GM19463 (cell line): ENCODE measurements at regions not wholly inside any gene's neighbourhood (a gene's known extent, or its start where the extent isn't known, plus 50 kb on each side); places are given as distances from the start of the nearest gene placed in this dataset.
"Not testable (repeated sequence)": the region's sequence is repeated elsewhere in the genome, so short reads cannot be mapped to it uniquely, and the experiment has no call there.

Experiments
- ATAC-seq: cut with Tn5 transposase; IDR thresholded peaks from one replicate; pipeline ENCODE4 v1.9.1; 2021; ENCODE audit warnings: mild to moderate bottlenecking, moderate library complexity; ENCODE audit not compliant: unreplicated experiment

GRCh38 chr6:168255283-168255881, 64.2 kb downstream of the DACT2 start:
- no peak for ATAC-seq

DNA sequence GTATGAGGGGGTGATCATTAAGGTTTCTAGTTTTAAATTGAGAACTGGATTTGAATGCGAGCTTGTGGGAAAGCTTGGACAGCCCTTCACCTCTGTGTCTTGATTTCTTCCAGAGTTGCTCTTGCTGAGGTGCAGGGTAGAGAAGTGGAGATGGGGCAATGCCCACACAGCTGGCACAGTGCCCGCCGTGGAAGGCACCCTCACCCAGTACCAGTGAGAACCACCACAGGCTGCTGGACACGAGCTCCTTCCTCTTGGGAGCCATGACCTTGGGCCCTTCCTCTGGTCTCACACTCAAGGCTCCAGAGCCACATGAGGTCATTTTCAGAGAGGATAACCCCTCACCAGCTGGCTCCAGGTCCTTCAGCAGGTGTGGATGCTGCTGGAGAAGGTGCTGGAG, 67.3 kb downstream of the DACT2 start:
- ATAC-seq = no peak

DNA sequence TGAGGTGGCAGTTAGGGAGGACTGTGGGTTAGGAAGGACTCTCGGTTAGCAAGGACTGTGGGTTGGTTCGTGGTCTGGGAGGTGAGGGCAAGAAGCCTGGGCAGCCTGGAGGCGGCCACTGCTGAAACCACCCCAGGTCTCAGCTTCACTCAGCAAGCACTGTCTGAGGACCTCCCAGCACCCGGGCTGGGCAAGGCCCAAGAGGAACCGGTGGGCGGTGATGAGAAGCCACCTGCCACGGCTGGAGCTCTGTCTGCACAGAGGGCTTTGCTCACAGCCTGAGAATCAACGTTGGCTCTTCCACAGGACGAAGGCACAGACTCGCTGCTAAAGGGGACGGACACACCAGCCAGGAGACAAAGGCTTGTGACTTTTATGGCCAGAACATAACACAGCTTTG, 69.3 kb downstream of the DACT2 start:
- no peak for ATAC-seq

DNA sequence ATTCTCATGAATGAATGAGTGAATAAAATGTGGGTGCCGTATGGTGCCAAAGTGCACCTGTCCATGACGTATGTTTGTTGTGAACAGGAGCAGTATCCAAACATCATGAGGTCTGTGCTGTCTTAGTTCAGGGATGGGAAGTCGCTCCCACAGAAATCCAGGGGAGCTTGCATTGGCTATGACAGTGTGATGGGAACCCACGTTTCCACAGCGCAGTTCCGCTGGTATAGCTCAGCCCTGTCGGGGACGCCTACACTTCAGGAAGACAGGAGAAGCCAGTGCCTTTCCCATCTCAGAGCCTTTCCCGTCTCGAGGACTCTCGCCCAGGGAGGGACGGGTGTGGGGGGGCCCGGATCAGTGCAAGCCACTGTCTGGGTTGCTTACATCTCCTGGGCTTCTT, 69.8 kb downstream of the DACT2 start:
- ATAC-seq = no peak

GRCh38 chr6:168248148-168248620, 71.4 kb downstream of the DACT2 start:
- ATAC-seq = no peak

DNA sequence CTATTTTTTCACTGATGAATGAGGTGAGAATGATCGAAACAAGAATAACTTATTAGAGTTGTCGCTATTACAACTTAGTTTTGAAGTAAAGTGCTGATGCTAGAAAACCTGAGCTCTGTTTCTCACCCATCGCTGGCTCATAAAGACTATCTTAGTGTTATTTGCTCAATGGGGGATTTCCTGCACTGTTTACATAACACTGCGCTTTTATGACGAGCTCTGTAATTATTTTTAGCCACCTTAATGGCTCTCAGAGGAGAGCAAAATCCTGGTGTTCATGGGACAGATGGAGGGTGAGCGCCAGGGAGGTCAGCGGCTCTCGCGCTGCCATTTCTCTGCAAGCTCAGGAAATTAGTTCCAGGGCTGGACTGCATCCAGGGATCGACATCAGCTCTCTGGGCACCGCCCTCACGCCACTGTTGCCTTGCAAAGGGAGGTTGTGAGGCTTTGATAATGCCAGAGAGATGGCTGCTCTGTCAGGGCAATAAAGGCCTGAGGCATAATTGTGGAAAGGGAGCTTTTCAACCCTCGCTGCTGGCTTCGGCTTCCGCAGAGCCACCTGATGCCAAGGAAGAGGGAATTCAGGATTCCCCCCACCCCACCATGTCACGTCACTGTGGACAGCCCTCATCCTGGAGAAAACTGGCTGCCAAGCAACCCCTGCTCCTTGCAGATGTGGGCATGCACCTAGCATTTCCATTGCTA, 72.0 kb downstream of the DACT2 start:
- no peak for ATAC-seq

- no peak for ATAC-seq
Observed at GRCh38 chr6:168244961-168245551, 74.5 kb downstream of the DACT2 start.

GRCh38 chr6:168243812-168244376, 75.7 kb downstream of the DACT2 start:
- ATAC-seq = no peak

GRCh38 chr6:168242940-168243225, 76.7 kb downstream of the DACT2 start:
- no peak for ATAC-seq

DNA sequence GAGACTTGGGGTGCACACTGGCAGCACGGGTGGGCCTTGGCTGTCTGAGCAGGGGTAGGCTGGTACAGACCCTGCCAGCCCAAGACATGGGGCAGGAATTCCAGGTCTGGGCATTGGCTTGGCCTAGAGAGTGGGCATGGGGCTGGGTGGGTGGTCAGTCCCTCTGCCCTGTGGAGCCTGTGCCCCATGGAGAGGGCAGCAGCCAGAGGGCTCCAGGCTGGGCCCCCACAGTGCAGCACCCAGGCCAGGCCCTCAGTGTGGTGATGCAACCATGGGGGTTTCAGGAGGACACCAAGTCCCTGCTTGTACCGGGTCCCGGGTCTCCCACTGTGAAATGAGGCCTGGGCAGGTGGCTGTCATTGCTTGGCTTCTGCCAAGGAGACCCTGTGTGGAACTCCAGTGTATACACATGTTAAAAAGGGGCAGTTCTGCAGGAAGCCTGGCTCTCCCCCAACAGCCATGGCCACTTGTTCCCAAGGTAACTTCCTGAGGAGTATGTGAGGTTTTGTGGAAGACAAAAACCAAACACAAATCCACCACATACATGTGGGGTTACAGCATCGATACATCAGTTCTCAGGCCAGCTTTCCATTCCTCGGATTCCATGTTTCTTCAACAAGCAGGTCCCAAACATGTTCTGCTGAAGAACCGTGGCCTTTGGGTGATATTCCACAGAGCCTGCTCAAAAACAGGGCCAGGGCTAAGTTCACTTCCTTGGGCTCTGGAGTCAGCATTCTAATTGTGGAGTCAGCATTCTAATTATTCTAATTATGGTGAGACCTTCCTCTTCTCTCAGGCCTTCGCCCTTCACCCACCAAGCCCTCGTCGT, 77.3 kb downstream of the DACT2 start:
- ATAC-seq = no peak

- no peak for ATAC-seq
Observed at GRCh38 chr6:168240160-168240559, 79.4 kb downstream of the DACT2 start.

DNA sequence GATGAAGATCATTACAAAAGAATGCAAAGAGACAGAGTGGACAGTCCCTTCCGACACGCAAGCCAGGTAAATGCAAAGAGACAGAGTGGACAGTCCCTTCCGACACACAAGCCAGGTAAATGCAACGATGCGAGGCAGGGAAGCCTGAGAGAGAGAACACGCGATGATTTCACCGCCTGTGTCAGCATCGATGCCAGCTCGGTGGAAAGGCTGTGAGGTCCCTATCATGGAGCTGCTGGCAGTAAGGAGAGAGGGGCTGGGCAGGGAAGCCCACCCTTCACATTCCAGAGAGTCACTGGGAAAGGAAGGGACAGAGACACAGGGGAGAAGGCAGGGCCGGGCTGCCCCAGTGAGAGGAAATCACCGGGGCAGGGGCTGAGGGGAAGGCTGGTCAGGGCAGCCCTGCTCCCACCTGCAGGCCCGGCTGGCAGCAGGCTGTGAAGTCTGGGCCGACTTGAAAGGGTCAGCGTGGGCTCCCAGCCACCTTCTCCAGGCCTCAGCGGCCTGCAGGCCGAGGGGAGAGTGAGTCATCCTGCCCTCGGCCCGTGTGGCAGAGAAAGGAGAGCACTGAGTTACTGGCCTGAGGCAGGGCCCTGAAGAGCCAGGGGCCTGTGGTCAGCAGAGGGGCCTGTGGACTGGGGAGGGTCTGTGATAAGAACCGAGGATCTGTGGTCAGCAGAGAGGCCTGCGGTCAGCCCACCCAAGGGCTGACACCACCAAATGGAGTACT, 80.4 kb downstream of the DACT2 start:
- ATAC-seq = no peak

DNA sequence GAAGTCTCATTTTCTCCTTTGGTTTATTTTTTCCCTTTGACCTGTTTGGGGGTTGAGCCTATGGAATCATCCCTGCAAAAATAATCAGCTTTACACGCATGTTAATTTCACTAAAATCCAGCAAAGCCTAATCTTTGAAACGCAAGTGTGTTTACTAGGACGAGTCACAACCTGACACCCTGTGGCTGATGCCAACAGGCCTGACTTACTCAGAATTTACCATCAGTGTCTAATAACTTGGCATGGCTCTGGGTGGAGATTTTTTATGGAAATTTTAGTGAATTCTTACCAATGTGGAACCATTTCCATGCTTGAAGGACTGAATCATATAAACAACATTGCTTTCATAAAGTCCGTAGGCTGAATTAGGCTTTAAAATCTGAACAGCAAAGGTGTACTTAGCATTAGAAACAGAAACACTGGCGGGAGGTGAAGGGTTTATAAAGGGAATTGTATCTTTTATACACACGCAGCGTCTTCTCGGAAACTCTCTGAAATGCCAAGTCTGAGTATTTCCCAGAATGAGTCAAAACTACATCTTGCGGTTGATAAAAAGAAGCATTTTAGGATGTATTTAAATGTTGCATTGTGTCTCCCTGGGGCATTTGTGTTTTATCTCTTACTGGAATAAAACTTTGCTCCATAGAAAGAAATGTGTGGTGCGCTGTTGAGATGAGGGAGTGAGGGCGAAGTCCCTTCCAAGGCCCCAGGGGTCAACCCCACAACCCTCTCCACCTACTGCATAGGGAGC, 81.2 kb downstream of the DACT2 start:
- ATAC-seq = no peak

DNA sequence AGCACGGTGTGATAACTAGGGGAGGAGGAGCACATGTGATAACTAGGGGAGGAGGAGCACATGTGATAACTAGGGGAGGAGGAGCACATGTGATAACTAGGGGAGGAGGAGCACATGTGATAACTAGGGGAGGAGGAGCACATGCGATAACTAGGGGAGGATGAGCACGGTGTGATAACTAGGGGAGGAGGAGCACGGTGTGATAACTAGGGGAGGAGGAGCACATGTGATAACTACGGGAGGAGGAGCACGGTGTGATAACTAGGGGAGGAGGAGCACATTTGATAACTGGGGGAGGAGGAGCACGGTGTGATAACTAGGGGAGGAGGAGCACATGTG, 85.7 kb downstream of the DACT2 start:
- not testable (repeated sequence) for ATAC-seq

- ATAC-seq = no peak
Observed at GRCh38 chr6:168232989-168233874, 86.3 kb downstream of the DACT2 start.

DNA sequence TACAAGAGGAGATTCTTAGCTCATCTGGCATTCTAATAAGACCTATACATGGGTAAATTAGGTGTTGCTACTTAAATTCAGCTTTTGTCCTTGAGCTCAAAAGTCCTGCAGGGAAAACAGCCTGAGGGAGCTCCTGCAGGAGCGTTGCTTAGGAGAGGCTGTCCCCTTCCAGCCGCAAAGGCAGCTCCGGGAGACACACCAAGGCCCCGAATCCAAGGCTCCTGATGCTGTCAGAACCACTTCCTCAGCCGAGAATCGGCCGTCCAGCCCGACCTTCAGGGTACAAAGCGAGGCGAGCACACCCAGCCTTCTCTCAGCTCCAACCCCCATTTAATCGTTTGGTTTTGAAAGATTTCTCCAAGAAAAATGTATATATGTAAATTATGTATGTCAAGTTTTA, 87.0 kb downstream of the DACT2 start:
- ATAC-seq = no peak

DNA sequence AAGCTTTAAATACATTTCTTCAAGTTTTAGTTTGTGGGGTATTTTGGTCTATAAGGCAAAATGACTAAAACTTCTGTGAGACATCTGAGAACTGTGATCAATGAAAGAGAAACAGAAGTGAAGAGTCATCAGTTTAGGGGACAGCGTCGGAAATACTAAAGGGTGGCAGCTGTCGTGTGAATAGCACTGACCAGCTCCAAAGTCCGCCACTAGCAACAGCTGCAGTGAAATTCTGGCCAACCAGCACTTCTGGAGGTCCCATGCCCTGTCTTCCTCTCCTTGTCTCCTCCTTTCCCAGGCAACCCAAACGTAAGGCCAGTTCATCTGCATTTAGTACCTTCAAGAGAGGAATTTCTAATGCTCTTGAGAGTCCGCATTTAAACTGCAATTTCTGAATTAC, 87.5 kb downstream of the DACT2 start:
- ATAC-seq = no peak

- no peak for ATAC-seq
Observed at GRCh38 chr6:168231393-168231957, 88.1 kb downstream of the DACT2 start.

GRCh38 chr6:168229368-168229752, 90.2 kb downstream of the DACT2 start:
- ATAC-seq = no peak
